Superior temporal gyrus (tissue), 1 donor: ENCODE measurements at regions not wholly inside any gene's neighbourhood (a gene's known extent, or its start where the extent isn't known, plus 50 kb on each side); places are given as distances from the start of the nearest gene placed in this dataset.

ENCODE experiments used
- DNase-seq: peaks from one replicate; pipeline ENCODE4 v3.0.0-alpha.2; 2016; ENCODE audit errors: extremely low spot score

DNA sequence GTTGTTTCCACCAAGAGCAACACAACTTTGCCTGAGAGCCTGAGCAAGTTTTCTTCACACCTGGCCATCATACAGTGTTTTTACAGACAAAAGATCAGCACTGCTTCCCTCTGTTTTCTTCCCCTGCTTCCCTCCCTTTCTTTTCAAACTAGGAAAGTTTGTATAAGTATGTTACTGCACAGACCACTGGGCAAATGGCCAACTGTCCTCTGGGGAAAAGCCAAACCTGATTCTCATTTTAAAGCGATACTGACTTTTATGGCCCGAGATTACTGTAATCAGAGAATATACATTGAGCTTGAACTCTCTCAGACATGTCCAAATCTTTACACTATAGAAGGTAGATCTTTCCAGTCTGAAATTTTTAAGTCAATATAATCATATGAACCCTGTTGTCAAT lies 415.0 kb downstream of the NFIB start:
- DNase-seq, result no peak

GRCh38 chr9:13896922-13897835 lies 416.8 kb downstream of the NFIB start:
- no peak for DNase-seq

DNA sequence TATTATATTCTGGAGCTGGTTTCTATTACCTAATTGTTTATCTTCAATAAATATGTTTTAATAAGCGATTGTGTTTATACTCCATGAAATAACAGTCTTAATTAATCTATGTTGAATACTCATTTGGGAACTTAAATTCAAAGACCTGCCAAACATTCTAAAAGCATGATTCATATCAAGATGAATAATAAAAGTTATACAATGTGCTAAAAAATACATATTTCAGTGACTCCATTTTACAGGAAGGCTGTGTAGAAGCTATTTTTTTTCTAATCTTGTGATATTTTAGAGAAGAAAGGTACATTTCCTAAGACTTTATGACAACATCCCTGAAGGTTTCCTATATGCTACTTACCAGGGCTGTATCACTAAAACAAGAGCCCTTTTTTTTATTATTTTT lies 417.9 kb downstream of the NFIB start:
- DNase-seq, result no peak

DNA sequence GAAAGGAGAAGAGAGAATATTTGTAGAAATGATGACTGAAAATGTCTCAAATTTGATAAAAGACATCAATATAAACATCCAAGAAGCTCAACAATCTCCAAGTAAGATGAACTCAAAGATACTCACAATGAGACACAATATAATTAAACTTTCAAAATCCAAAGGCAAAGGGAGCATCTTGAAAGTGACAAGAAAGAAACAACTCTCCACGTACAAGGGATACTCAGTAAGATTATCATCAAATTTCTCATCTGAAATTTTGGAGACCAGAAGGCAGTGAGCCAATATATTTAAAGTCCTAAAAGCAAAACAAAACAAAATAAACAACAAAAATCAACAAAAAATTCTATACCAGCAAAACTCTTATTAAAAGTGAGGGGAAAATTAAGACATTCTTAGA lies 428.7 kb downstream of the NFIB start:
- no peak for DNase-seq

DNA sequence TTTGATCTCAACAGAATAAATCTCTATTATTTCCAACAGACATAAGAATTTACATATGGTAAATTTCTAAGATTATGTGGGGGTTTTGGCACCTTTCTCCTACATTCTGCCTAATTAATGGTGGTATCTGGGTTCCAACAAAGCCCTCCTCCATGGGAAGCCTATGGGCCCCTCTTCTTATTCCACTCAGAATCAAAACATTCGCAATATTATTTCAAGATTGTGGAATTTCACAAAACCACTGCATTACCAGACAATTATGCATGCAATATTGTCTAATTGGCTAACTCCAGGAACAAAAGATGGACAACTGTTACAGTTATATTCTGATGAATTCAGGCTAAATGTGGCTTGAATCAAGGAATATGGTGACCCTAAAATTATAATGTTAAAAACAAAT lies 434.0 kb downstream of the NFIB start:
- DNase-seq, result no peak

GRCh38 chr9:13879011-13879410 lies 434.9 kb downstream of the NFIB start:
- DNase-seq, result no peak

DNA sequence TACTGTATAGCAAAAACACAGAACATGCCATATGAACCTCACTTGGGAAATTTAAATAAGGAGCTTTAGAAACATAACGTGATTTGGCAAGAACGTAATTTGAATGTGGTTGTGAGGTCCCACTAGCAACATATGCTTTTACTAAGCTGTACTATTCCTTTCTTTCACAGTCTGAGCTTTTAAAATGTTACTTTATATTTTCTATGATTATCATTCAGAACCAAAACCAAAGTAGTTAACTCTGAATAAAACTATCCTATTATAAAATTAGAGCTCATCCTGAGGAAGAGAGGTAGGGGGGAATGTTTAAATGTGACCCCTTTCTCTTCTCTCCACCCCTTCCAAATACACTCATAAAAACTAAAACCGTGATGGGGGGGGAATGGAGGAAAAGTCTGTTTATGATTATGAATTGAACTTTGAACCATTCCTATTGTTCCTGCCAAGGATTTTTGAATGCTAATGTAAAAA lies 435.7 kb downstream of the NFIB start:
- no peak for DNase-seq

DNA sequence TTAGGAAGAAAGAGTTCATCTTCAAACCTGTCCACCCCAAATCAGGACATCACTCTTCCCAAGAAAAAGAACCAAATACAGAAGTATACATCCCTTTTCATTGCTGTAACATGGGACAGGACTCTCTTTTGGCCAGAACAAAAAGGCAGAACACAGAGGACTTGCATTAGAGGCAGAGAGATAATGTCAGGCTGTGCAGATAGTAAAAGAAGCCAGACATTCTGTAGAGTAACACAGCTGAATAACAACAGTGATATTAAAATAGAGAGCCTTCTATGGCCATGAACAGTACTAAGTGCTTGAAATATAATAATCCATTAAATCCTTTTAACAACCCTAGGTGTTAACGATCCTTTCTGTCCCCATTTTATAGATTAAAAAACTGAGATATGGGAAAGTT lies 437.2 kb downstream of the NFIB start:
- no peak for DNase-seq

DNA sequence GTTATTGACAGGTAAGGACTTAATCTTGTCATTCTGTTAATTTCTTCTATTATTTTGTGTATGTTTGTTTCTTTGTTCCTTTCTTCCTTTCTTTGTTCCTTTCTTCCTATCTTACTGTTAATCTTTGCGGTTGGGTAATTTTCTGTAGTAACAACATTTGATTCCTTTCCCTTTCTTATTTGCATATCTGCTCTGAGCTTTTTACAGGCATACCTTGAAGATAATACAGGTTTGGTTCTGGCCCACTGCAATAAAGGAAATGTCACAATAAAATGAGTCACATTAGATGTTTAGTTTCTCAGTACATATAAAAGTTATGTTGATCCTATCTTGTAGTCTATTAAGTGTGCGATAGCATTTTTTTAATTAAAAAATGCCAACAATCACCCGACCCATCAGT lies 440.7 kb downstream of the NFIB start:
- no peak for DNase-seq

- no peak for DNase-seq
Observed at GRCh38 chr9:13868336-13868735, 445.6 kb downstream of the NFIB start.

DNA sequence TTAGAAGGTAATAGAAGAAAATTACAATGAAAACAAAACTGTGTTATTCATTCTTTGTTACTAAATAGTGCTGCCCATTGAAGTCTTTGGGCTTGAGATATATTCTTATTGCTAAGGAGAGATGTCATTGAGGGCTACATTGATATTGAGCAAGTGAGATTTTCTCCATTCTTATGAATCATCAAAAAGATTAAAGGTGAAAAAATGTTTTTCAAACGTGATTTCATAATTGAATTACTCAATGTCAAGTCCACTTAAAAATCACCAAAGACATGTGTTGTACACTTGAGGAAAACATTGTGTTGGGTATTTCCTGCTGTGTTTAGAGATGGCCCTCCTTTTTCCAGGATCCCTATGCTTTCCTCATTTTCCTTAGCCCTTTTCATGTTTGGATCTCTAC lies 448.1 kb downstream of the NFIB start:
- DNase-seq, result no peak

GRCh38 chr9:13863112-13863511 lies 450.8 kb downstream of the NFIB start:
- peak; percentile 59 for DNase-seq

DNA sequence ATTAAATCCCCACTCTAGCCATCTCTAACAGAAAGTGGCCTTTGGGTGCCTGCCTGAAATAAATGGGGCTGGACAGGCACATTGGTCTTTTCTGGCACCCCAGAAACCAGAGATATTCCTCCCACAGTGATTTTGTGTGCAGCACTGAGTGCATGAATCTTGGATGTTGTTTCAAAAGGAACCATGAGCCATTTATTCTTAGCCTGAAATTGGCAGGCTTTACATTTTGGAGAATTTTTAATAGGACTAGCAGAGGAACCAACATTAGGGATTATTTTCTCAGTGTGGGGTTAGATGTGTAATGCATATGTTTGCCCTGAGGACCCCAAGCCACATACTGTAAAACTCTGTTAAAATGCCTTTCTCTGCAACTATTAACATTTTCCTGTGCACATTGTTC lies 451.3 kb downstream of the NFIB start:
- peak; percentile 40 for DNase-seq

GRCh38 chr9:13860946-13861640 lies 452.8 kb downstream of the NFIB start:
- no peak for DNase-seq

- DNase-seq, result no peak
Observed at GRCh38 chr9:13860019-13860418, 453.9 kb downstream of the NFIB start.

- no peak for DNase-seq
Observed at GRCh38 chr9:13857521-13857920, 456.4 kb downstream of the NFIB start.

DNA sequence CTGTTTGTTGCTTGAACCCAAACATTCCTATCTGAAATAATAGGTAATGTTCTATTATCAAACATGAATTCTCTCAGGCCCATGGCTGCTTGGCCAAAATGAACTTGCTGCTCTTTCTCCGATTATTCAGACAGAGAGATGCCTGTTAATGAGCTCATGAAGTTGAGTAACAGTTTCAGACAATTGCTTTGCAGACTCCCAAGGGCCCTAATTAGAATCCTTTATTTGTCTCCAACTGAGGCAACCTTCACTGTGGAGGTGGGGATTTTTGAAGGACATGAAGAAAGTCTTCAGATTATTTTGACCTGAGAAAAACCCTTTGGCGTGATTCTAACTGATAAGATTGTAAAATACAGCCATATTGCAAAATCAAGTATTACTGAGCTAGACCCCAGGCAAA lies 466.7 kb downstream of the NFIB start:
- DNase-seq, result no peak

DNA sequence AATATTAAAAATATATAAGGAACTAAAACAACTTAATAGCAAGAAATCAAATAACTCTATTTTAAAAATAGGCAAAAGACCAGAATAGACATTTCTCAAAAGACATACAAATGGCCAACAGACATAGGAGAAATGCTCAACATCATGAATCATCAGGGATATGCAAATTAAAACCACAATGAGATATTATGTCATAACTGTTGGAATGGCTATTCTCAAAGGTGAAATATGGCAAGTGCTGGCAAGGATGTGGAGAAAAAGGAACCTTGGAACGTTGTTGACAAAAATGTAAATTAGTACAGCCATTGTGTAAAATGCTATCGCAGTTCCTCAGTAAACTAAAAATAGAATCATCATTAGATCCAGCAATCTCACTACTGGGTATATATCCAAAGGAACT lies 468.5 kb downstream of the NFIB start:
- no peak for DNase-seq

DNA sequence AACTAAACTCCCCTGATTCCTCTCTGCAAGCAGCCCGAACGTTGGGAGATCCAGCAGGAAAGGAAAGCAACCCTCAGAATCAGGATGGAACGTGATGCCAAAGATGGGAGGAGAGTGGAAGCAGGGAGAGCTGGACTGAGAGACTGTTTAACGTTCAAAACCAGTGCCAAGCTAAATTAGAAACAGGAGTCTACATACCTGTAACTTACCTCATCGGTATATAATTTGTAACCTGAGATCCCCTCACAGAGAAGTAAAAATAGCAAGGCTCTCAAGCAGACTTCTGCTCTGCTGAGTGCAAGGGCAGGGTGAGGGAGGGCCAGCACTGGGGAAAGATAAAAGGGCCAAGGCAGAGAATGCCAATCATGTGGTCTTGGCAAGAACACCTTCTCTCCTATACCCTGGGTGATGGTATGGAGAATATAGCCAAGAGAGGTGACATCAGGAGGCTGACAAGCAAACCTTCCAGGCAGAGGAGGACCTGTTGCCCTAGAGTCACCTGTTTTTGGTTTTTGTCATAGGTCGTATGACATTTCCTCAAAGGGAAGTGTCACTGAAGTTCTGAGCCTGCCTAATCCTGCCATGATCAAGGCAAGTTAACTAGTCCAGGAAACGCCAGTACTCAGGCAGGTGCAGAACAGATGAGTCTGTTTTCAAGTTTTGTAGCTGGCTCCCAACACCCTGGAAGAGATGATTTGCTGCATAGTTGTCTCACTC lies 472.0 kb downstream of the NFIB start:
- DNase-seq, result no peak

- no peak for DNase-seq
Observed at GRCh38 chr9:13832446-13832845, 481.5 kb downstream of the NFIB start.

DNA sequence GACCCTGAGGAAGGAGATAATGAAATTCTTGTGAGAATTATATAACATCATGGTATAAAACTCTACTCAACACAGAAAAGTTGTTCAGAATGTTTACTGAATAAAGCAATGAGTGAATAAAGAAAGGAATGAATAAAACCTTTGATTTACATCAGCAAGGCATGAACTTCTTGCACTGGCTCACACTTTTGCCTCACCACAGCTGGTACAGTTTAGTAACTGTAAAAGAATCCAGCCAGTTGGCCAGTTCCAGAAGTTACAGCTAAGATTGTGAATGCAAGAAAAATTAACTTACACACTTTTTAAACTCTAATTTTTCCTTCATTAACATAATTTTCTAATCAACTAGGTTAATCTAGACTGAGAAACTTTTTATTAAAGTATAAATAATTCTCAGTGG lies 490.9 kb downstream of the NFIB start:
- no peak for DNase-seq

- no peak for DNase-seq
Observed at GRCh38 chr9:13817754-13818278, 496.1 kb downstream of the NFIB start.
